H1 (cell line): ENCODE measurements at regions not wholly inside any gene's neighbourhood (a gene's known extent, or its start where the extent isn't known, plus 50 kb on each side); places are given as distances from the start of the nearest gene placed in this dataset.

Source experiments
- NANOG ChIP-seq: IDR thresholded peaks from 2 replicates; pipeline ENCODE4 v1.6.1; 2011; ENCODE audit warnings: low read length, low read depth, mild to moderate bottlenecking, inconsistent platforms; ENCODE audit not compliant: insufficient read depth, poor library complexity, severe bottlenecking
- TF ChIP-seq, protein P1 (sequence below), 3 experiments: IDR thresholded peaks; 1 replicate in 2 of 3; 2 replicates in 1 of 3; pipeline versions ENCODE4 v1.5.1 to v1.6.1; 2011; ENCODE audit warnings: low read length in 3 of 3, mild to moderate bottlenecking in 3 of 3, inconsistent platforms in 2 of 3, low read depth in 1 of 3, moderate library complexity in 1 of 3; ENCODE audit not compliant: insufficient read depth in 1 of 3; ENCODE audit errors: control extremely low read depth in 1 of 3

- TF ChIP-seq, protein P1, sequence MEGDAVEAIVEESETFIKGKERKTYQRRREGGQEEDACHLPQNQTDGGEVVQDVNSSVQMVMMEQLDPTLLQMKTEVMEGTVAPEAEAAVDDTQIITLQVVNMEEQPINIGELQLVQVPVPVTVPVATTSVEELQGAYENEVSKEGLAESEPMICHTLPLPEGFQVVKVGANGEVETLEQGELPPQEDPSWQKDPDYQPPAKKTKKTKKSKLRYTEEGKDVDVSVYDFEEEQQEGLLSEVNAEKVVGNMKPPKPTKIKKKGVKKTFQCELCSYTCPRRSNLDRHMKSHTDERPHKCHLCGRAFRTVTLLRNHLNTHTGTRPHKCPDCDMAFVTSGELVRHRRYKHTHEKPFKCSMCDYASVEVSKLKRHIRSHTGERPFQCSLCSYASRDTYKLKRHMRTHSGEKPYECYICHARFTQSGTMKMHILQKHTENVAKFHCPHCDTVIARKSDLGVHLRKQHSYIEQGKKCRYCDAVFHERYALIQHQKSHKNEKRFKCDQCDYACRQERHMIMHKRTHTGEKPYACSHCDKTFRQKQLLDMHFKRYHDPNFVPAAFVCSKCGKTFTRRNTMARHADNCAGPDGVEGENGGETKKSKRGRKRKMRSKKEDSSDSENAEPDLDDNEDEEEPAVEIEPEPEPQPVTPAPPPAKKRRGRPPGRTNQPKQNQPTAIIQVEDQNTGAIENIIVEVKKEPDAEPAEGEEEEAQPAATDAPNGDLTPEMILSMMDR (IDR thresholded peaks at IDR 0.05; ENCODE audit: control extremely low read depth in 1 of 3, insufficient read depth in 1 of 3, low read depth in 1 of 3, low read length in 3 of 3): no peak
- TF ChIP-seq NANOG: no peak
These were observed 198.1 kb upstream of the IRX3 start (continued) for GRCh38 chr16:54484700-54485099.
